ENCODE measurements at regions not wholly inside any gene's neighbourhood (a gene's known extent, or its start where the extent isn't known, plus 50 kb on each side); places are given as distances from the start of the nearest gene placed in this dataset.

GRCh38 chr2:9143264-9143815 lies 63.3 kb upstream of the ASAP2 start:
- no peak for TF ChIP-seq CTCF (conservative IDR thresholded peaks at IDR 0.05; ENCODE audit: low read depth, low read length)
- TF ChIP-seq EZH2 (IDR thresholded peaks at IDR 0.05; ENCODE audit: borderline replicate concordance, low read depth, low read length, poor library complexity, severe bottlenecking), result no peak
